Uterus (tissue), 2 donors: ENCODE measurements at regions not wholly inside any gene's neighbourhood (a gene's known extent, or its start where the extent isn't known, plus 50 kb on each side); places are given as distances from the start of the nearest gene placed in this dataset.

Experiments
- CTCF ChIP-seq, 4 experiments: fragments of 200-600 bp in 2 of 4; fragments of 450-650 bp in 2 of 4; sonication (generic) in 2 of 4; IDR thresholded peaks; one replicate each; pipeline ENCODE4 v1.5.1; 2016 to 2019; ENCODE audit warnings: antibody characterized with exemption in 4 of 4, mild to moderate bottlenecking in 2 of 4, moderate library complexity in 1 of 4
- POLR2A ChIP-seq, 2 donors: fragments of 450-650 bp; IDR thresholded peaks; one replicate each; pipeline ENCODE4 v1.6.1; 2016; ENCODE audit warnings: antibody characterized with exemption in 2 of 2, mild to moderate bottlenecking in 1 of 2, moderate library complexity in 1 of 2

- no peak for TF ChIP-seq CTCF (IDR thresholded peaks at IDR 0.05)
- TF ChIP-seq POLR2A (IDR thresholded peaks at IDR 0.05) = no peak
Measured at GRCh38 chrX:96361844-96362243, 322.8 kb upstream of the DIAPH2 start.
